ENCODE measurements at regions not wholly inside any gene's neighbourhood (a gene's known extent, or its start where the extent isn't known, plus 50 kb on each side); places are given as distances from the start of the nearest gene placed in this dataset.

DNA sequence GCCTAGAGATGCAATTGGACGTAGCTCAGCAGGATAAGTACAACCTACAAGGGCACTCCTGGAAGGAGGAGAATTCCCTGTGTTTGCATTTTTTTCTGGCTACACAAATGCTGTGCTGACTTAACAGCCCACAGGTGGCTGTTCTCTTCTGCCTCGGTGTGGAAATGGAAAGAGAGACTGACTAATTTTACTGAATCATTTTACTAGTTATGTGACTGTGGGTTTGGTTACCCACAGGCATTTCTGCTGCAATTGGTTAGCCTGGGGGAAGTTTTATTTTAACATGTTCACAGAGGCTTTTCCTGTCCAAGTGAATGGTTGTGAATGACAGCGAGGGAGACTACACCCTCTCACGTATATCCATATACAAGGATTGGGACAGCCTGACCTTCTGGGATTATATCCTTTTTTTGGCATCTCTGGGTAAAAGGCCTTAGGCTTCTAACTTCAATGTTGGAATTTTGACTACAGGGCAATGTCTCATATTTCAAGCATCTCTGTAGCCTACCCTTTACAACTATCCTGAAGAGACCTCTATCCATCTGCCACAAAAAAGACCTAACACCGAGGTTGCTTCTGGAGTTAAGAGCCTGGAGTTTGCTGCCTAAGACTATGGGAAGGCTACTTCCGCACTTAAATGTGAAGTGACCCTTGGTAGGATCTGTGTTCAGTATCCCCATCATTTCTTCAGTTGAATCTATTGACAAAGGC, 67.2 kb upstream of the TP63 start:
- peak overlapping the region; percentile 16 to 50; a peak in 4 of 6 replicates for H3K27ac ChIP-seq
- WGBS (ENCODE audit: missing lambda C conversion rate) = 78% methylated on average over 6 of the region's 6 CpGs
- TF ChIP-seq HOXB5 (CRISPR knock-in tag; IDR thresholded peaks at IDR 0.05) (no peak), JUNB (IDR thresholded peaks at IDR 0.05) (no peak), FOSL2 (IDR thresholded peaks at IDR 0.05) (no peak), FOSL2 (CRISPR knock-in tag; IDR thresholded peaks at IDR 0.05) (no peak), MAFK (IDR thresholded peaks at IDR 0.05; ENCODE audit: partially characterized antibody) (peak; percentile 65), FOSB (CRISPR knock-in tag; IDR thresholded peaks at IDR 0.05) (no peak), NPAS2 (CRISPR knock-in tag; IDR thresholded peaks at IDR 0.05; ENCODE audit: borderline replicate concordance) (no peak)
- TF ChIP-seq, protein P1, sequence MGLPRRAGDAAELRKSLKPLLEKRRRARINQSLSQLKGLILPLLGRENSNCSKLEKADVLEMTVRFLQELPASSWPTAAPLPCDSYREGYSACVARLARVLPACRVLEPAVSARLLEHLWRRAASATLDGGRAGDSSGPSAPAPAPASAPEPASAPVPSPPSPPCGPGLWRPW (IDR thresholded peaks at IDR 0.05) = no peak
- H3K4me3 ChIP-seq = no peak overlapping the region
- ATAC-seq (peak in 1 of 2 experiments; percentile 54; a peak in 2 of 6 replicates), FAIRE-seq (no peak), DNase-seq (ENCODE audit: low read depth in 1 of 2, low spot score in 1 of 2) (peak in 1 of 2 experiments; percentile 29)
- ChIA-PET POLR2A (no interaction called here), CTCF (no interaction called here)
- no peaks in the 10 kb centered on the region for H3K9me3 ChIP-seq
- H3K4me2 ChIP-seq = peak overlapping the region; percentile 21; the same call in 1 of the 3 replicates
- peaks cover 10% of the 10 kb centered on the region; the same call in 2 of the 3 replicates for H3K4me1 ChIP-seq

DNA sequence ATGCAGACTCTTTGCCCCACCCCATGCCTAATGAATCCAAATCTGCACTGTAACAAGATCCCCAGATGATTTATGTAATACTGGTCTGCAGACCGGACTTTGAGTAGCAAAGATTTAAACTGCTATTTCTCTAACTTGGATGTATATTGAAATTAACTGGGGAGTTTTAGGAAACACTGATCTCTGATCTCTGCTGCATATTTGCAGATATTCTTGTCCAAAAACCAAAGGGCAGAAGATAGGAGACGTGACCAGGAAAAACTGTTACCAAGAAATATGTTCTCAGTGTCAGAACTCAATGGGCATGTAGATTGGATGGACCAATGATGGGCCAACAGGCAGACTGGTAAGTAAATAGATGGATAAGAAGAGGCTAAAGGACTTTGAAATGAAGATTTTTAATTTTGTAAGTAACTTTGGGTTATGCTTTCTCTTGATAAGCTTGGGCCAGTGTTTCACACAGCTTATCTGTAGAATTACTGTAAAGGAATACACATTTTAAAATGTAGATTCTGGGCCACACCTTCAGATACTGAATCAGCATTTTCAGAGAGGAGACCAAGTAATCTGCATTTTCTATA, 64.5 kb upstream of the TP63 start:
- ChIA-PET CTCF (no interaction called here), POLR2A (no interaction called here)
- Histone ChIP-seq H3K27ac (peak overlapping the region in 1 of 2 experiments; percentile 21; a peak in 1 of 6 replicates), H3K9me3 (no peaks in the 10 kb centered on the region), H3K4me1 (peaks cover 20% of the 10 kb centered on the region; the same call in 2 of the 3 replicates), H3K4me3 (no peak overlapping the region), H3K4me2 (no peak overlapping the region)
- TF ChIP-seq CBX2 (IDR thresholded peaks at IDR 0.05; ENCODE audit: borderline replicate concordance, low read depth) = no peak
- peak; percentile 11 for TF ChIP-seq MAFK (IDR thresholded peaks at IDR 0.05; ENCODE audit: partially characterized antibody)
- 75% methylated on average over 2 of the region's 2 CpGs for WGBS (ENCODE audit: missing lambda C conversion rate)
- DNase-seq (ENCODE audit: low read depth in 1 of 2, low spot score in 1 of 2) (no peak), ATAC-seq (no peak), FAIRE-seq (no peak)

DNA sequence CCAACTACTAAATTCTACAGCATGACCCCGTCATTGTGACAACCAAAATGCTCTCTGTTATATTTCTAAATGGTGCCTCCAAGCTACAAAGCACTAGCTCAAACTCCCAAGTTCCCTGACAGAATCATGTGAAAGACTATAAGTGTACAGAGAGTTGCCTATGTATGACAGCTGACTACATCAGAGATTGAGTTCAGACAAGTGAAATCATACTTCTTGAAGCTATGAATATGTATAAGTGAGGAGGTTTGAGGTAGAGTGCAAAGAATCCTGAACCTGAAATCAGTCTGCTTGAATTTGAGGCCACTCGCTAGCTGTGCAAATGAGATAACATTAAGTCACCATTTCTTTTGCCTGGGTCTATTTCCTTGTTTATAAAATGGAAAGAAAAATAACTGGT, 63.9 kb upstream of the TP63 start:
- DNase-seq (ENCODE audit: low read depth in 1 of 2, low spot score in 1 of 2) (no peak), FAIRE-seq (no peak), ATAC-seq (no peak)
- H3K4me1 ChIP-seq = peaks cover 26% of the 10 kb centered on the region
- no peaks in the 10 kb centered on the region for H3K9me3 ChIP-seq
- ChIA-PET POLR2A (no interaction called here), CTCF (no interaction called here)
- no peak overlapping the region for H3K4me2 ChIP-seq
- TF ChIP-seq KDM1A (IDR thresholded peaks at IDR 0.05; ENCODE audit: low read depth) (no peak), MAZ (IDR thresholded peaks at IDR 0.05; ENCODE audit: borderline replicate concordance, low read depth, low read length) (no peak), CHD2 (IDR thresholded peaks at IDR 0.05; ENCODE audit: low read length, partially characterized antibody) (no peak), ZNF302 (CRISPR knock-in tag; IDR thresholded peaks at IDR 0.05) (no peak), POLR2A (IDR thresholded peaks at IDR 0.05; ENCODE audit: low read length) (no peak), ESRRA (IDR thresholded peaks at IDR 0.05; ENCODE audit: borderline replicate concordance, low read length) (no peak), CHD4 (IDR thresholded peaks at IDR 0.05; ENCODE audit: borderline replicate concordance) (no peak)
- TF ChIP-seq, protein P2, sequence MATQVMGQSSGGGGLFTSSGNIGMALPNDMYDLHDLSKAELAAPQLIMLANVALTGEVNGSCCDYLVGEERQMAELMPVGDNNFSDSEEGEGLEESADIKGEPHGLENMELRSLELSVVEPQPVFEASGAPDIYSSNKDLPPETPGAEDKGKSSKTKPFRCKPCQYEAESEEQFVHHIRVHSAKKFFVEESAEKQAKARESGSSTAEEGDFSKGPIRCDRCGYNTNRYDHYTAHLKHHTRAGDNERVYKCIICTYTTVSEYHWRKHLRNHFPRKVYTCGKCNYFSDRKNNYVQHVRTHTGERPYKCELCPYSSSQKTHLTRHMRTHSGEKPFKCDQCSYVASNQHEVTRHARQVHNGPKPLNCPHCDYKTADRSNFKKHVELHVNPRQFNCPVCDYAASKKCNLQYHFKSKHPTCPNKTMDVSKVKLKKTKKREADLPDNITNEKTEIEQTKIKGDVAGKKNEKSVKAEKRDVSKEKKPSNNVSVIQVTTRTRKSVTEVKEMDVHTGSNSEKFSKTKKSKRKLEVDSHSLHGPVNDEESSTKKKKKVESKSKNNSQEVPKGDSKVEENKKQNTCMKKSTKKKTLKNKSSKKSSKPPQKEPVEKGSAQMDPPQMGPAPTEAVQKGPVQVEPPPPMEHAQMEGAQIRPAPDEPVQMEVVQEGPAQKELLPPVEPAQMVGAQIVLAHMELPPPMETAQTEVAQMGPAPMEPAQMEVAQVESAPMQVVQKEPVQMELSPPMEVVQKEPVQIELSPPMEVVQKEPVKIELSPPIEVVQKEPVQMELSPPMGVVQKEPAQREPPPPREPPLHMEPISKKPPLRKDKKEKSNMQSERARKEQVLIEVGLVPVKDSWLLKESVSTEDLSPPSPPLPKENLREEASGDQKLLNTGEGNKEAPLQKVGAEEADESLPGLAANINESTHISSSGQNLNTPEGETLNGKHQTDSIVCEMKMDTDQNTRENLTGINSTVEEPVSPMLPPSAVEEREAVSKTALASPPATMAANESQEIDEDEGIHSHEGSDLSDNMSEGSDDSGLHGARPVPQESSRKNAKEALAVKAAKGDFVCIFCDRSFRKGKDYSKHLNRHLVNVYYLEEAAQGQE (IDR thresholded peaks at IDR 0.05) = no peak
- 59% methylated on average over 2 of the region's 2 CpGs for WGBS (ENCODE audit: missing lambda C conversion rate)
- H3K4me3 ChIP-seq = no peak overlapping the region
- no peak overlapping the region for H3K27ac ChIP-seq

All from A549 (cell line).